ENCODE measurements at regions not wholly inside any gene's neighbourhood (a gene's known extent, or its start where the extent isn't known, plus 50 kb on each side); places are given as distances from the start of the nearest gene placed in this dataset.
A peak's percentile ranks its signal among the peaks of the same experiment; 100 is the strongest.

DNA sequence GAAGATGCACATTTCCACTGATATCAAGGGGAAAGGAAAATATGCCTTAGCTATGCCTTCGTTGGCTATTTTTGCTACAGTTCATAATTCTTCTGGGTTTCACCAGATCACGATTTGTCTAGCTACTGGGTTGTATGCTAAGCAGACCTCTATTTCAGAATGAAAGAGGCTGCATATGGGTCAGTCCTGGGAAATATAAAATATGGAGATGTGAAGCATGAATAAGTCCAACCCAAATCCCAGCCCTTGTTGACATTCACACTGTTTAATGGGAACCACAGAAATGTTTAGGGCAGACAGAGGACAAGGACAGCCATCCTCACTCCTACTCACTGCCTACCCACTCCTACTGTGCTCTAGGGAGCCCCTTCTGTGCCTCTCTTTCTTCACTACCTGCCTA lies 343.2 kb upstream of the CAMK1G start:
- Histone ChIP-seq H3K9me3 (ENCODE audit: insufficient read depth, low read length, severe bottlenecking) (no peaks in the 10 kb centered on the region), H3K79me2 (ENCODE audit: insufficient read depth, low read length) (no peaks in the 10 kb centered on the region)
- no peak for ATAC-seq (ENCODE audit: insufficient read depth, low read depth)

DNA sequence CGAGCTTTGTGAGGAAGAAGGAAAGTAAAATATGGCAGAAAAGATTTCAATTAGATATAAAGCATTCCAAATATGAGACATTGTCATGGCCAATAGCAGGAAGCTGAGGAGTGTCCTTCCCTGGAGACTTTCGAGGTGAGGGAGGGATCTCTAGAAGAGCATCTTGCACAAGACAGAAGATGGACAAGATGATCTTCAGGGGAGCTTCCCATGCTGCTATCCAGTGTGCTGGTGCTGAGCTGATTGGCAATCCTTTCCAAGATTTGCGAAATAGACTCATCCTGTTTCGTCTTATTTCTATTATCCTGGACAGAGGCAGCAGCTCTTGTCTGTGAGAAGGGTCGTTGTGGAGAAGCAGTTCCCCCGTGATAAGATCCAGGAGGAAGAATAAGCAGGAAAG lies 342.0 kb upstream of the CAMK1G start:
- no peaks in the 10 kb centered on the region for H3K79me2 ChIP-seq (ENCODE audit: insufficient read depth, low read length)
- TF ChIP-seq EZH2 (IDR thresholded peaks at IDR 0.05; ENCODE audit: borderline replicate concordance, low read depth, low read length, severe bottlenecking) (no peak), CTCF (IDR thresholded peaks at IDR 0.05; ENCODE audit: borderline replicate concordance, extremely low read depth, low read length, poor library complexity, severe bottlenecking) (no peak)
- H3K36me3 ChIP-seq (ENCODE audit: insufficient read depth, low read length), result no peaks in the 10 kb centered on the region
- no peaks in the 10 kb centered on the region for H3K9me3 ChIP-seq (ENCODE audit: insufficient read depth, low read length, severe bottlenecking)
- no peak overlapping the region for H3K27ac ChIP-seq (ENCODE audit: low read length)
- DNase-seq (no peak), ATAC-seq (ENCODE audit: insufficient read depth, low read depth) (no peak)
- no peaks in the 10 kb centered on the region for H3K27me3 ChIP-seq (ENCODE audit: insufficient read depth, low read length, poor library complexity)
- H3K9ac ChIP-seq (ENCODE audit: low read depth, low read length), result no peak overlapping the region
- H3K4me1 ChIP-seq (ENCODE audit: insufficient read depth, low read length), result no peaks in the 10 kb centered on the region
- H2AFZ ChIP-seq (ENCODE audit: low read depth, low read length), result no peak overlapping the region
- H3K4me3 ChIP-seq (ENCODE audit: low read depth in 1 of 2, low read length in 2 of 2), result no peak overlapping the region
- no peak overlapping the region for H3K4me2 ChIP-seq (ENCODE audit: insufficient read depth, low read length)
- no peaks in the 10 kb centered on the region for H4K20me1 ChIP-seq (ENCODE audit: insufficient read depth, low read length)

More for the DNA sequence above, 343.2 kb upstream of the CAMK1G start:
- Histone ChIP-seq H3K36me3 (ENCODE audit: insufficient read depth, low read length) (no peaks in the 10 kb centered on the region), H3K27ac (ENCODE audit: low read length) (no peak overlapping the region), H4K20me1 (ENCODE audit: insufficient read depth, low read length) (no peaks in the 10 kb centered on the region), H2AFZ (ENCODE audit: low read depth, low read length) (no peak overlapping the region), H3K9ac (ENCODE audit: low read depth, low read length) (no peak overlapping the region), H3K4me1 (ENCODE audit: insufficient read depth, low read length) (no peaks in the 10 kb centered on the region), H3K4me3 (ENCODE audit: low read depth in 1 of 2, low read length in 2 of 2) (no peak overlapping the region), H3K27me3 (ENCODE audit: insufficient read depth, low read length, poor library complexity) (no peaks in the 10 kb centered on the region), H3K4me2 (ENCODE audit: insufficient read depth, low read length) (no peak overlapping the region)
- TF ChIP-seq EZH2 (IDR thresholded peaks at IDR 0.05; ENCODE audit: borderline replicate concordance, low read depth, low read length, severe bottlenecking) (no peak), CTCF (IDR thresholded peaks at IDR 0.05; ENCODE audit: borderline replicate concordance, extremely low read depth, low read length, poor library complexity, severe bottlenecking) (no peak)
- DNase-seq, result no peak

GRCh38 chr1:209248649-209249279 lies 334.8 kb upstream of the CAMK1G start:
- no peaks in the 10 kb centered on the region for H4K20me1 ChIP-seq (ENCODE audit: insufficient read depth, low read length)
- no peak overlapping the region for H3K9ac ChIP-seq (ENCODE audit: low read depth, low read length)
- DNase-seq (peak; percentile 70), ATAC-seq (ENCODE audit: insufficient read depth, low read depth) (peak; percentile 89)
- H3K27ac ChIP-seq (ENCODE audit: low read length), result no peak overlapping the region
- H3K4me3 ChIP-seq (ENCODE audit: low read depth in 1 of 2, low read length in 2 of 2), result no peak overlapping the region
- no peak for TF ChIP-seq EZH2 (IDR thresholded peaks at IDR 0.05; ENCODE audit: borderline replicate concordance, low read depth, low read length, severe bottlenecking)
- TF ChIP-seq CTCF (IDR thresholded peaks at IDR 0.05; ENCODE audit: borderline replicate concordance, extremely low read depth, low read length, poor library complexity, severe bottlenecking), result peak; percentile 98
- no peaks in the 10 kb centered on the region for H3K4me1 ChIP-seq (ENCODE audit: insufficient read depth, low read length)
- no peaks in the 10 kb centered on the region for H3K36me3 ChIP-seq (ENCODE audit: insufficient read depth, low read length)
- H3K79me2 ChIP-seq (ENCODE audit: insufficient read depth, low read length), result no peaks in the 10 kb centered on the region
- H2AFZ ChIP-seq (ENCODE audit: low read depth, low read length), result no peak overlapping the region
- no peaks in the 10 kb centered on the region for H3K9me3 ChIP-seq (ENCODE audit: insufficient read depth, low read length, severe bottlenecking)
- no peak overlapping the region for H3K4me2 ChIP-seq (ENCODE audit: insufficient read depth, low read length)
- no peaks in the 10 kb centered on the region for H3K27me3 ChIP-seq (ENCODE audit: insufficient read depth, low read length, poor library complexity)

Measured in DND-41 (cell line).